Endothelial cell of umbilical vein (primary cell): ENCODE measurements at regions not wholly inside any gene's neighbourhood (a gene's known extent, or its start where the extent isn't known, plus 50 kb on each side); places are given as distances from the start of the nearest gene placed in this dataset.
A peak's percentile ranks its signal among the peaks of the same experiment; 100 is the strongest.

Experiments
- BruUV-seq: library from RNA; stranded (reverse); fragments of 400-500 nt; replicated peaks from 2 replicates; lab custom pipeline; 2021; lab: Mats Ljungman, UMichigan
- CTCF ChIA-PET: fragments of 300-600, 350-600 bp; sonication (Branson Sonifier 250); formaldehyde crosslinking; loops from one replicate; lab custom pipeline; 2021; ENCODE audit warnings: antibody characterized with exemption, inconsistent platforms; lab: Charles Lee
- POLR2A ChIA-PET: fragments of 300-600, 350-600 bp; sonication (Branson Sonifier 250); formaldehyde crosslinking; loops from one replicate; lab custom pipeline; 2021; ENCODE audit warnings: antibody characterized with exemption, inconsistent platforms; lab: Charles Lee
- DNase-seq: peaks from one replicate; pipeline ENCODE4 v3.0.0-alpha.2; 2011; ENCODE audit warnings: low read depth, low spot score
- FAIRE-seq: peaks from 2 replicates; lab custom pipeline; 2011; peaks lifted over from hg19 to GRCh38; lab: Jason Lieb, UNC
- H2AFZ ChIP-seq: 2 replicates; pipeline ENCODE4 v1.6.0; 2012; ENCODE audit warnings: low read depth, low read length, control low read depth, inconsistent platforms
- H3K27ac ChIP-seq: 2 replicates; pipeline ENCODE4 v1.5.1; 2011; ENCODE audit warnings: low read depth, mild to moderate bottlenecking, control low read depth, low read length, moderate library complexity; ENCODE audit not compliant: insufficient read depth
- H3K27me3 ChIP-seq, 2 experiments: 2 replicates each; pipeline versions ENCODE4 v1.6.0 to v1.6.1; 2011; ENCODE audit warnings: low read length in 2 of 2, mixed read lengths in 1 of 2; ENCODE audit not compliant: control insufficient read depth in 2 of 2, insufficient read depth in 2 of 2
- H3K36me3 ChIP-seq, 2 experiments: 2 replicates in 1 of 2; 3 replicates in 1 of 2; pipeline ENCODE4 v1.5.1; 2011; ENCODE audit warnings: low read length in 2 of 2, mild to moderate bottlenecking in 1 of 2, moderate library complexity in 1 of 2; ENCODE audit not compliant: control insufficient read depth in 2 of 2, insufficient read depth in 2 of 2; ENCODE audit errors: extremely low read depth in 1 of 2
- H3K4me1 ChIP-seq: 3 replicates; pipeline ENCODE4 v1.5.1; 2011; ENCODE audit warnings: mild to moderate bottlenecking, low read length; ENCODE audit not compliant: control insufficient read depth, insufficient read depth; ENCODE audit errors: extremely low read depth
- H3K4me2 ChIP-seq: 2 replicates; pipeline ENCODE4 v1.6.1; 2011; ENCODE audit warnings: low read length, control low read depth, mixed read lengths; ENCODE audit not compliant: insufficient read depth
- H3K4me3 ChIP-seq, 3 experiments: fragments of 200-600 bp in 1 of 3; sonication (generic), shearing (Covaris generic) in 1 of 3; replicated peaks in 1 of 3; 2 replicates each; pipeline ENCODE4 v1.5.1; 2011 to 2016; ENCODE audit warnings: control low read depth in 3 of 3, low read length in 3 of 3, mild to moderate bottlenecking in 2 of 3, inconsistent platforms in 1 of 3, low read depth in 1 of 3, moderate library complexity in 1 of 3; ENCODE audit not compliant: insufficient read depth in 1 of 3
- H3K79me2 ChIP-seq: 2 replicates; pipeline ENCODE4 v1.6.0; 2012; ENCODE audit warnings: low read length, inconsistent platforms; ENCODE audit not compliant: control insufficient read depth, insufficient read depth
- H3K9ac ChIP-seq: replicated peaks from 2 replicates; pipeline ENCODE3; 2011; ENCODE audit warnings: low read length, control low read depth; ENCODE audit not compliant: insufficient read depth; ENCODE audit errors: extremely low read depth
- H3K9me1 ChIP-seq: replicated peaks from 3 replicates; pipeline ENCODE4 v1.6.0; 2011; ENCODE audit warnings: mild to moderate bottlenecking, low read length; ENCODE audit not compliant: control insufficient read depth, insufficient read depth; ENCODE audit errors: extremely low read depth
- H3K9me3 ChIP-seq: replicated peaks from 2 replicates; pipeline ENCODE4 v1.5.1; 2012; ENCODE audit warnings: low read length, inconsistent platforms; ENCODE audit not compliant: control insufficient read depth, insufficient read depth
- H4K20me1 ChIP-seq: replicated peaks from 2 replicates; pipeline ENCODE3; 2011; ENCODE audit warnings: mild to moderate bottlenecking, low read length; ENCODE audit not compliant: control insufficient read depth, insufficient read depth; ENCODE audit errors: extremely low read depth
- EZH2 ChIP-seq: IDR thresholded peaks from 2 replicates; pipeline ENCODE4 v1.6.1; 2012; ENCODE audit warnings: borderline replicate concordance, low read depth, mild to moderate bottlenecking, moderate library complexity, low read length, inconsistent platforms; ENCODE audit not compliant: severe bottlenecking
- GATA2 ChIP-seq: IDR thresholded peaks from 2 replicates; pipeline ENCODE4 v1.7.0; 2011; ENCODE audit warnings: low read depth, mild to moderate bottlenecking, moderate library complexity, mixed read lengths, low read length; ENCODE audit not compliant: insufficient read length, insufficient read depth
- JUN ChIP-seq: IDR thresholded peaks from 2 replicates; pipeline ENCODE4 v1.6.1; 2011; ENCODE audit warnings: borderline replicate concordance, low read depth; ENCODE audit not compliant: insufficient read length, insufficient read depth
- dilution Hi-C: fragments of 300-500 bp; cut with MboI; formaldehyde crosslinking; loops from one replicate; pipeline ENCODE4 v1.15.0; 2019; ENCODE audit warnings: low sequenced_read_pairs; ENCODE audit not compliant: extremely low pct_ligation_motif_present
- intact Hi-C: fragments of 100-400 bp; cut with micrococcal nuclease; formaldehyde crosslinking; loops from one replicate; pipeline ENCODE4 v1.10.0; 2022

DNA sequence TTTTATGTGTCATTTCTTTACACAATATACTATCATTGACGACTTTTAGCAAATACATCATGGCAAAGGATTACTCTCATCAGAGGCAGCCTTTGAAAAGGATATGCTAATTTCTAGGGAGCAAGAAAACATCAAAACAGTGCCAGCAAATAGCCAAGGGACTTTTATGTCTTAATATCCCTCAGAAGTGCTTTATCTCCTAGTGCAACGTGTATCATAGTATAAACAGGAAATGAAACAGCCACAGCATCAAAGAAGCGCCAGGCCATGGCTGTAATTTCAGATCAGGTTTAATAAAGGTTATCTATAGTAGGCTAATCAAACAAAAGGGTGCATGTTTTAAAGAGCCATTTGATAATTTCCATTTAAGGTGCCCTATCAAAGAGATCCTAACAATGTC lies 159.9 kb downstream of the AXIN2 start:
- Histone ChIP-seq H3K79me2 (no peaks in the 10 kb centered on the region), H3K4me3 (no peak overlapping the region), H3K36me3 (no peaks in the 10 kb centered on the region), H3K27ac (no peak overlapping the region), H3K9me1 (no peaks in the 10 kb centered on the region), H3K4me1 (peaks cover 3% of the 10 kb centered on the region), H3K9me3 (no peaks in the 10 kb centered on the region), H4K20me1 (no peaks in the 10 kb centered on the region), H3K4me2 (no peak overlapping the region), H3K27me3 (peaks cover 5% of the 10 kb centered on the region in 2 experiments), H3K9ac (no peak overlapping the region), H2AFZ (no peak overlapping the region)
- peak; percentile 20 for DNase-seq
- dilution Hi-C loops (no loop called here), intact Hi-C loops (no loop called here)
- ChIA-PET POLR2A (no interaction called here), CTCF (interaction anchor here (0.7 kb wide), 1 partner anchor 107 kb away, joined by 3 read pairs; no protein-coding TSS in a partner anchor)
- FAIRE-seq: no peak
- no TSS peak for BruUV-seq
- TF ChIP-seq JUN (no peak), GATA2 (peak; percentile 44)

DNA sequence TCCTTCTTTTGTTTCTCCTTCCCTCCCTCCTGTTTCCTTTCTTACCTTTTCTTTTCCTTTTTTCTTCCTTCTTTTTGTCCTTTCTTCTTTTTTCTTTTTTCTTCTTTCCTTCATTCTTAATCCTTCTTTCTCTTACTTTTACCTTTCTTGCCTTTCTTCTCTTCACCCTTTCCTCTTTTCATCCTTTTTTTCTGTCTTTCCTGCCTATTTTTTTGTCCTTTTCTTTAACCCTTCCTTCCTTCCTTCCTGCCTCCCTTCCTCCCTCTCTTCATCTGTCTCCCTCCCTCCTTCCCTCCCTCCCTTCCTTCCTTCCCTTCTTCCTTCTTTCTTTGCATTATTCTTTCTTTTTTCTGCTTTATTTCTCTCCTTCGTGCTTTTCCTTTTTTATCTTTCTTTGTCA lies 160.7 kb downstream of the AXIN2 start:
- dilution Hi-C loops: no loop called here
- CTCF ChIA-PET: interaction anchor here (0.7 kb wide), 1 partner anchor 106 kb away, joined by 3 read pairs; no protein-coding TSS in a partner anchor
- no peak for DNase-seq

More for the DNA sequence above, 160.7 kb downstream of the AXIN2 start:
- Histone ChIP-seq H2AFZ (no peak overlapping the region), H3K79me2 (no peaks in the 10 kb centered on the region), H4K20me1 (no peaks in the 10 kb centered on the region), H3K4me2 (no peak overlapping the region), H3K4me3 (no peak overlapping the region), H3K9me1 (no peaks in the 10 kb centered on the region), H3K36me3 (no peaks in the 10 kb centered on the region), H3K27me3 (peaks cover 5% of the 10 kb centered on the region in 2 experiments), H3K9me3 (no peaks in the 10 kb centered on the region), H3K9ac (no peak overlapping the region), H3K27ac (no peak overlapping the region), H3K4me1 (peaks cover 3% of the 10 kb centered on the region)
- intact Hi-C loops: no loop called here
- no TSS peak for BruUV-seq
- POLR2A ChIA-PET: no interaction called here
- FAIRE-seq: no peak
- TF ChIP-seq JUN (no peak), EZH2 (no peak)
